DND-41 (cell line): ENCODE measurements at regions not wholly inside any gene's neighbourhood (a gene's known extent, or its start where the extent isn't known, plus 50 kb on each side); places are given as distances from the start of the nearest gene placed in this dataset.

Experiments
- ATAC-seq: fragments of 200-7000 bp; cut with Tn5 transposase; 3 replicates; pipeline ENCODE4 v1.9.1; 2021; ENCODE audit warnings: low read depth; ENCODE audit not compliant: insufficient read depth
- DNase-seq: peaks from one replicate; pipeline ENCODE4 v3.0.0-alpha.2; 2020
- H2AFZ ChIP-seq: 2 replicates; pipeline ENCODE4 v1.6.0; 2012; ENCODE audit warnings: low read depth, low read length
- H3K27ac ChIP-seq: 2 replicates; pipeline ENCODE4 v1.5.1; 2012; ENCODE audit warnings: low read length, inconsistent platforms
- H3K27me3 ChIP-seq: fragments of 200-600 bp; sonication (generic); 2 replicates; pipeline ENCODE4 v1.6.0; 2012; ENCODE audit warnings: low read length, mild to moderate bottlenecking, inconsistent platforms; ENCODE audit not compliant: insufficient read depth, poor library complexity
- H3K36me3 ChIP-seq: 2 replicates; pipeline ENCODE4 v1.5.1; 2012; ENCODE audit warnings: low read length, inconsistent platforms; ENCODE audit not compliant: insufficient read depth
- H3K4me1 ChIP-seq: 2 replicates; pipeline ENCODE4 v1.5.1; 2012; ENCODE audit warnings: mild to moderate bottlenecking, low read length; ENCODE audit not compliant: insufficient read depth
- H3K4me2 ChIP-seq: 2 replicates; pipeline ENCODE4 v1.6.0; 2012; ENCODE audit warnings: mild to moderate bottlenecking, moderate library complexity, low read length, inconsistent platforms; ENCODE audit not compliant: insufficient read depth
- H3K4me3 ChIP-seq, 2 experiments: fragments of 200-600 bp in 1 of 2; shearing (Covaris generic) in 1 of 2; 2 replicates each; pipeline ENCODE4 v1.5.1; 2012 to 2016; ENCODE audit warnings: inconsistent platforms in 2 of 2, low read length in 2 of 2, mild to moderate bottlenecking in 2 of 2, low read depth in 1 of 2, moderate library complexity in 1 of 2
- H3K79me2 ChIP-seq: 2 replicates; pipeline ENCODE4 v1.6.0; 2012; ENCODE audit warnings: low read length, inconsistent platforms; ENCODE audit not compliant: insufficient read depth
- H3K9ac ChIP-seq: 2 replicates; pipeline ENCODE4 v1.6.0; 2012; ENCODE audit warnings: low read depth, mild to moderate bottlenecking, inconsistent platforms, low read length, moderate library complexity
- H3K9me3 ChIP-seq: 2 replicates; pipeline ENCODE4 v1.5.1; 2012; ENCODE audit warnings: low read length, moderate library complexity, mild to moderate bottlenecking, inconsistent platforms; ENCODE audit not compliant: insufficient read depth, severe bottlenecking
- H4K20me1 ChIP-seq: 2 replicates; pipeline ENCODE4 v1.6.0; 2012; ENCODE audit warnings: low read length; ENCODE audit not compliant: insufficient read depth
- EZH2 ChIP-seq: IDR thresholded peaks from 3 replicates; pipeline ENCODE4 v1.6.1; 2012; ENCODE audit warnings: borderline replicate concordance, low read depth, mild to moderate bottlenecking, moderate library complexity, low read length, inconsistent platforms; ENCODE audit not compliant: severe bottlenecking
- TF ChIP-seq, protein P1 (sequence below): IDR thresholded peaks from 2 replicates; pipeline ENCODE4 v1.5.1; 2012; ENCODE audit warnings: borderline replicate concordance, low read length, moderate library complexity, mild to moderate bottlenecking; ENCODE audit not compliant: poor library complexity, severe bottlenecking; ENCODE audit errors: extremely low read depth

- Histone ChIP-seq H3K79me2 (no peaks in the 10 kb centered on the region), H4K20me1 (no peaks in the 10 kb centered on the region), H3K4me1 (no peaks in the 10 kb centered on the region), H2AFZ (no peak overlapping the region), H3K27me3 (no peaks in the 10 kb centered on the region), H3K27ac (no peak overlapping the region), H3K4me2 (no peak overlapping the region), H3K36me3 (no peaks in the 10 kb centered on the region), H3K4me3 (no peak overlapping the region), H3K9ac (no peak overlapping the region), H3K9me3 (peaks cover 20% of the 10 kb centered on the region)
- TF ChIP-seq, protein P1, sequence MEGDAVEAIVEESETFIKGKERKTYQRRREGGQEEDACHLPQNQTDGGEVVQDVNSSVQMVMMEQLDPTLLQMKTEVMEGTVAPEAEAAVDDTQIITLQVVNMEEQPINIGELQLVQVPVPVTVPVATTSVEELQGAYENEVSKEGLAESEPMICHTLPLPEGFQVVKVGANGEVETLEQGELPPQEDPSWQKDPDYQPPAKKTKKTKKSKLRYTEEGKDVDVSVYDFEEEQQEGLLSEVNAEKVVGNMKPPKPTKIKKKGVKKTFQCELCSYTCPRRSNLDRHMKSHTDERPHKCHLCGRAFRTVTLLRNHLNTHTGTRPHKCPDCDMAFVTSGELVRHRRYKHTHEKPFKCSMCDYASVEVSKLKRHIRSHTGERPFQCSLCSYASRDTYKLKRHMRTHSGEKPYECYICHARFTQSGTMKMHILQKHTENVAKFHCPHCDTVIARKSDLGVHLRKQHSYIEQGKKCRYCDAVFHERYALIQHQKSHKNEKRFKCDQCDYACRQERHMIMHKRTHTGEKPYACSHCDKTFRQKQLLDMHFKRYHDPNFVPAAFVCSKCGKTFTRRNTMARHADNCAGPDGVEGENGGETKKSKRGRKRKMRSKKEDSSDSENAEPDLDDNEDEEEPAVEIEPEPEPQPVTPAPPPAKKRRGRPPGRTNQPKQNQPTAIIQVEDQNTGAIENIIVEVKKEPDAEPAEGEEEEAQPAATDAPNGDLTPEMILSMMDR = no peak
- no peak for TF ChIP-seq EZH2
- ATAC-seq (no peak), DNase-seq (no peak)
These were observed 108.5 kb upstream of the CNTN1 start for GRCh38 chr12:40583743-40584142.

GRCh38 chr12:40584763-40585162, 107.5 kb upstream of the CNTN1 start:
- H3K79me2 ChIP-seq = no peaks in the 10 kb centered on the region
- H3K4me3 ChIP-seq = no peak overlapping the region
- H3K4me2 ChIP-seq = no peak overlapping the region
- H3K27ac ChIP-seq = no peak overlapping the region
- H4K20me1 ChIP-seq = no peaks in the 10 kb centered on the region
- H3K9ac ChIP-seq = no peak overlapping the region
- no peak for DNase-seq
- H3K4me1 ChIP-seq = no peaks in the 10 kb centered on the region
- peaks cover 25% of the 10 kb centered on the region for H3K9me3 ChIP-seq
- H3K27me3 ChIP-seq = no peaks in the 10 kb centered on the region
- no peak for ATAC-seq
- no peaks in the 10 kb centered on the region for H3K36me3 ChIP-seq
- no peak overlapping the region for H2AFZ ChIP-seq
- TF ChIP-seq EZH2 = no peak
- TF ChIP-seq, protein P1 = no peak

GRCh38 chr12:40586823-40587222, 105.4 kb upstream of the CNTN1 start:
- TF ChIP-seq EZH2 = no peak
- TF ChIP-seq, protein P1 = no peak
- Histone ChIP-seq H3K4me1 (no peaks in the 10 kb centered on the region), H2AFZ (no peak overlapping the region), H3K79me2 (no peaks in the 10 kb centered on the region), H3K4me2 (no peak overlapping the region), H3K27me3 (no peaks in the 10 kb centered on the region), H3K36me3 (no peaks in the 10 kb centered on the region), H4K20me1 (no peaks in the 10 kb centered on the region), H3K9ac (no peak overlapping the region), H3K4me3 (no peak overlapping the region), H3K27ac (no peak overlapping the region), H3K9me3 (peaks cover 11% of the 10 kb centered on the region)
- DNase-seq = no peak
- no peak for ATAC-seq

DNA sequence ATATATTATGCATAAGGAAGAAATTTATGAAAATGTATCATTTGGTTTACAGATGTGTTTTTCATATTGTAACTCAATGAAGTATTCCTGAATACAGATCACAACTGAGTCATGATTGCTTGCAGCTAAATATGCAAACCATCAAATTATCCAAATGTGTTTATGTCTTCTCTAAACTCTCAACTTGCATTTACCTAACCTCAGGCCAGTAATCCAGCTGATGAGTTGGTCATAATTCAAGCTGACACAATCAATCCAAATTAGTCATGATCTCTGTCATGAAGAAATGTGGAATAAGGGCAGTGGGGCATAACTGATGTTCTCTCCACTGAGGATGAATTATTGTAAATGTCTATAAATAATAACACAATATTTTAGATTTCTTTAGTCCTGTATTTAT, 104.8 kb upstream of the CNTN1 start:
- no peaks in the 10 kb centered on the region for H4K20me1 ChIP-seq
- no peak overlapping the region for H3K4me3 ChIP-seq
- ATAC-seq (no peak), DNase-seq (no peak)
- no peak overlapping the region for H3K9ac ChIP-seq
- no peak overlapping the region for H2AFZ ChIP-seq
- no peak overlapping the region for H3K4me2 ChIP-seq
- H3K79me2 ChIP-seq = no peaks in the 10 kb centered on the region
- H3K4me1 ChIP-seq = no peaks in the 10 kb centered on the region
- no peak overlapping the region for H3K27ac ChIP-seq
- no peaks in the 10 kb centered on the region for H3K36me3 ChIP-seq
- TF ChIP-seq EZH2 = no peak
- TF ChIP-seq, protein P1 = no peak
- no peaks in the 10 kb centered on the region for H3K27me3 ChIP-seq
- H3K9me3 ChIP-seq = peaks cover 10% of the 10 kb centered on the region
